ENCODE measurements at regions not wholly inside any gene's neighbourhood (a gene's known extent, or its start where the extent isn't known, plus 50 kb on each side); places are given as distances from the start of the nearest gene placed in this dataset.

DNA sequence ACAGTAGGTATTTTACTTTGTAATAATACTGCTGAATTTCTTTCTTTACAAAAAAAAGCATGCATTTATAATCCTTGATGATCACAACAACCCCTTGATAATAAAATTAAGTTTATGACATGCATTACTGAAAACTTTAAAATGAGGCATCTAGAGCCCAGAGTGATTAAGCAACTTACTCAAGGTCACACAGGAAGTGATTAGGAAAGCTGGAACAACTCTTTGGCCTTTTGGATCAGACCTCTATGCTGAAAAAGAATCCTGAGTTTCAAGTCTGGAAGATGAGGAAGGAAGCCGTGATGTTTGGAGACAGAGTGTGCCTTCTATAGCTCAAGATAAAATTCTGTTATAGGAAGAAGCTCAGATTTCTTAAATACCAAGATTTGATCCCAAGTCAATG lies 105.0 kb upstream of the ATP8B1 start:
- H3K4me3 ChIP-seq (ENCODE audit: insufficient read depth, low read depth, low read length), result no peak overlapping the region
- no peak overlapping the region for H3K4me2 ChIP-seq (ENCODE audit: low read depth, low read length)
- H3K9me3 ChIP-seq (ENCODE audit: control insufficient read depth, insufficient read depth, low read length), result no peaks in the 10 kb centered on the region
- no peak for ATAC-seq (ENCODE audit: low read depth)
- no peak for DNase-seq
- no peak overlapping the region for H2BK120ac ChIP-seq (ENCODE audit: low read depth, low read length)
- H2AFZ ChIP-seq (replicated peaks; ENCODE audit: low read length, poor library complexity), result no peak overlapping the region
- in situ Hi-C loops (cut with MboI; ENCODE audit: low sequenced_read_pairs) (no loop called here), dilution Hi-C loops (cut with HindIII; ENCODE audit: low sequenced_read_pairs, unreplicated experiment) (no loop called here), intact Hi-C loops (cut with micrococcal nuclease) (no loop called here)
- H2BK5ac ChIP-seq (ENCODE audit: low read depth, low read length, poor library complexity, severe bottlenecking), result no peak overlapping the region
- H4K5ac ChIP-seq (ENCODE audit: low read depth, low read length), result no peak overlapping the region
- no peaks in the 10 kb centered on the region for H3K36me3 ChIP-seq (ENCODE audit: control insufficient read depth, insufficient read depth, low read length)
- no peak overlapping the region for H3K14ac ChIP-seq (replicated peaks; ENCODE audit: low read depth, low read length)
- H3K4ac ChIP-seq (ENCODE audit: low read depth, low read length), result no peak overlapping the region
- H3K79me1 ChIP-seq (ENCODE audit: low read depth in 1 of 2, low read length in 2 of 2), result no peaks in the 10 kb centered on the region
- H2AK9ac ChIP-seq (replicated peaks; ENCODE audit: low read depth, low read length, poor library complexity), result no peak overlapping the region
- H4K91ac ChIP-seq (ENCODE audit: insufficient read depth, low read depth, low read length), result no peak overlapping the region
- H3K4me1 ChIP-seq (ENCODE audit: control insufficient read depth, insufficient read depth, low read length), result no peaks in the 10 kb centered on the region
- no peak overlapping the region for H3K18ac ChIP-seq (ENCODE audit: low read depth, low read length)
- WGBS, 2 experiments (ENCODE audit: extremely low coverage in 2 of 2, insufficient read length in 1 of 2), result no CpG with 5 or more reads among the region's 1 CpG
- H3K27me3 ChIP-seq (ENCODE audit: control insufficient read depth, insufficient read depth, low read length), result peaks cover 16% of the 10 kb centered on the region
- H4K8ac ChIP-seq (ENCODE audit: low read depth in 2 of 2, low read length in 2 of 2), result no peak overlapping the region
- no peak overlapping the region for H3K23ac ChIP-seq (ENCODE audit: low read depth, low read length)
- H2BK20ac ChIP-seq (ENCODE audit: low read depth, low read length), result no peak overlapping the region
- H3K9me1 ChIP-seq (ENCODE audit: insufficient read depth, low read length), result no peaks in the 10 kb centered on the region
- H4K20me1 ChIP-seq (ENCODE audit: insufficient read depth, low read length), result no peaks in the 10 kb centered on the region
- H3K9ac ChIP-seq (ENCODE audit: low read depth, low read length), result no peak overlapping the region
- no peak overlapping the region for H3K56ac ChIP-seq (ENCODE audit: extremely low read depth, insufficient read depth, low read length)
- H3K27ac ChIP-seq (ENCODE audit: insufficient read depth, low read length), result no peak overlapping the region
- H2BK15ac ChIP-seq (ENCODE audit: low read depth, low read length), result no peak overlapping the region
- TF ChIP-seq CEBPB (IDR thresholded peaks at IDR 0.05; ENCODE audit: low read depth, low read length) (no peak), CHD1 (IDR thresholded peaks at IDR 0.05; ENCODE audit: low read depth, low read length) (no peak)
- TF ChIP-seq, protein P1, sequence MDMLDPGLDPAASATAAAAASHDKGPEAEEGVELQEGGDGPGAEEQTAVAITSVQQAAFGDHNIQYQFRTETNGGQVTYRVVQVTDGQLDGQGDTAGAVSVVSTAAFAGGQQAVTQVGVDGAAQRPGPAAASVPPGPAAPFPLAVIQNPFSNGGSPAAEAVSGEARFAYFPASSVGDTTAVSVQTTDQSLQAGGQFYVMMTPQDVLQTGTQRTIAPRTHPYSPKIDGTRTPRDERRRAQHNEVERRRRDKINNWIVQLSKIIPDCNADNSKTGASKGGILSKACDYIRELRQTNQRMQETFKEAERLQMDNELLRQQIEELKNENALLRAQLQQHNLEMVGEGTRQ (IDR thresholded peaks at IDR 0.05; ENCODE audit: low read depth, low read length), result no peak
- CTCF ChIA-PET, result interaction anchor here (0.7 kb wide), 1 partner anchor 11 kb away, joined by 3 read pairs; no protein-coding TSS in a partner anchor
- H2AK5ac ChIP-seq (ENCODE audit: low read depth, low read length), result no peak overlapping the region
- POLR2A ChIA-PET (ENCODE audit: unreplicated experiment), result no interaction called here
- no TSS peak for BruUV-seq (replicated peaks)

Data from IMR-90 (cell line).